GM12874 (cell line): ENCODE measurements at regions not wholly inside any gene's neighbourhood (a gene's known extent, or its start where the extent isn't known, plus 50 kb on each side); places are given as distances from the start of the nearest gene placed in this dataset.

Experiments
- CTCF ChIP-seq: IDR thresholded peaks from 2 replicates; pipeline ENCODE4 v1.5.1; 2011; ENCODE audit warnings: low read depth, mild to moderate bottlenecking, control low read depth, low read length, moderate library complexity; ENCODE audit not compliant: insufficient read depth

GRCh38 chr11:112310848-112311247 lies 50.2 kb upstream of the PLET1 start:
- TF ChIP-seq CTCF, result no peak

- TF ChIP-seq CTCF, result no peak
Measured at GRCh38 chr11:112315057-112315720, 54.5 kb upstream of the PLET1 start.

GRCh38 chr11:112315861-112316739 lies 55.4 kb upstream of the PLET1 start:
- TF ChIP-seq CTCF, result no peak

GRCh38 chr11:112316971-112317370 lies 56.3 kb upstream of the PLET1 start:
- TF ChIP-seq CTCF, result no peak

- TF ChIP-seq CTCF, result no peak
Measured at GRCh38 chr11:112318184-112318591, 57.5 kb upstream of the PLET1 start.

GRCh38 chr11:112318661-112319060 lies 58.0 kb upstream of the PLET1 start:
- TF ChIP-seq CTCF, result no peak

GRCh38 chr11:112320668-112321067 lies 60.0 kb upstream of the PLET1 start:
- no peak for TF ChIP-seq CTCF
